ENCODE measurements at regions not wholly inside any gene's neighbourhood (a gene's known extent, or its start where the extent isn't known, plus 50 kb on each side); places are given as distances from the start of the nearest gene placed in this dataset.

DNA sequence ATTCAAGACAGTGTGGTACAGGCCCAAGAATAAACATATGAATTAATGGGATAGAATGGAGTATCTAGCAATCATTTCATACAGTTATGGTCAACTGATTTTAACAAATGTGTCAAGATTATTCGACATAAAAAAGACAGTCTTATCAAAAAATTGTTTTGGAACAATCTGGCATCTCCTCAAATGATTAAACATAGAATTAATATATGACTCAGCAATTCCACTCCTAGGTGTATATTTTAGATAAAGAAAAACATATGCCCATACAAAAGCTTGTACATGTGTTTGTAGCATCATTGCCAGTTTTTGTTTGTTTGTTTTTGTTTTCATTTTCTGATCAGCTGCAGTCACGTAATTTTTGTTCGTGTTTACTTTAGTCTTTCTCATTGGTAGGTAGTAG, 1188.3 kb downstream of the BRINP3 start:
- no peak for TF ChIP-seq CTCF (IDR thresholded peaks at IDR 0.05; ENCODE audit: insufficient read depth, low read length, missing control alignments)
- ChIA-PET POLR2A (no interaction called here), CTCF (no interaction called here)
- DNase-seq (ENCODE audit: low read depth, low spot score), result no peak
- no peak overlapping the region for H3K4me3 ChIP-seq (ENCODE audit: low read depth, low read length)

DNA sequence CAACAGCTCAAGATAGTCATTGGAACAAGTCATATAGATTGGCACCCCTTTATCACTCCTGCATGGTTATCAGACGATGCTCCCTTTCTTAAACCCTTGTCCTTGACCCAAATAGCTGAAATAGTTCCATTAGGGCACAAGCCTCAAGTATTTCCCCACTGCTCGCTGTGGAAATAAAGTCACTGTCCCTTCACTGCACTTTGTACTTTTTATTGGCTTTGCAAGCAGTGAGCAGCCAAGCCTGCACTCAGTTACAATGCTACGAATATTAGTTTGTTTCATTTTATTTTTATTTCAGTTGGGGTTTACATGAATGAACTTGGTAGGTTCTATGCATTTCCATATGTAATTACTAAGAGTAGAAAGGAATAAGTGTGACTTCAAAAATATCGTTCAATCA, 1176.4 kb downstream of the BRINP3 start:
- no peak for DNase-seq (ENCODE audit: low read depth, low spot score)
- ChIA-PET POLR2A (no interaction called here), CTCF (no interaction called here)
- H3K4me3 ChIP-seq (ENCODE audit: low read depth, low read length), result no peak overlapping the region
- no peak for TF ChIP-seq CTCF (IDR thresholded peaks at IDR 0.05; ENCODE audit: insufficient read depth, low read length, missing control alignments)

- ChIA-PET POLR2A (no interaction called here), CTCF (no interaction called here)
- no peak overlapping the region for H3K4me3 ChIP-seq (ENCODE audit: low read depth, low read length)
- no peak for TF ChIP-seq CTCF (IDR thresholded peaks at IDR 0.05; ENCODE audit: insufficient read depth, low read length, missing control alignments)
- no peak for DNase-seq (ENCODE audit: low read depth, low spot score)
Measured at GRCh38 chr1:189305279-189305678, 1172.4 kb downstream of the BRINP3 start.

- POLR2A ChIA-PET, result no interaction called here
- no peak for DNase-seq (ENCODE audit: low read depth, low spot score)
Measured at GRCh38 chr1:189311915-189312314, 1165.7 kb downstream of the BRINP3 start.

DNA sequence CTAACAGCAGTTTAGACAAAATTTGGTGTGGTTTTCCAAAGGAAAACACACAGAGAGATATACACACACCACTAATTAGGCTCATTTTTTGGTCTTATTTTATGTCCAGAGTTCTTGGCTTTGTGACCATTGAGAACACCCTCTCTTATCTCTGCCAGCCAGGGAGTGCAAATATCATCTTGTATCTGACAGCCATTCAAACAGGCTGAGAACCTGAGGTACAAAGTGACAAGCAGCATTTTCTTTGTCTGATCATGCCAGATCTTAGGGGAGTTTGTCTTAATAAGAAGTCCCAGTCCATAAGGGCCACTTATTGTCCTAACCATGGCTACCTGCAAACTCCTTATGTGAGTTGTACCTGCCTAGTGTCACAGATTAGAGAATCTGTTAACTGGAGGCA, 1165.2 kb downstream of the BRINP3 start:
- CTCF ChIA-PET, result no interaction called here
- TF ChIP-seq CTCF (IDR thresholded peaks at IDR 0.05; ENCODE audit: insufficient read depth, low read length, missing control alignments), result no peak
- no peak overlapping the region for H3K4me3 ChIP-seq (ENCODE audit: low read depth, low read length)
- no peak for DNase-seq (ENCODE audit: low read depth, low spot score)
- POLR2A ChIA-PET, result no interaction called here

More at GRCh38 chr1:189311915-189312314, 1165.7 kb downstream of the BRINP3 start:
- H3K4me3 ChIP-seq (ENCODE audit: low read depth, low read length), result no peak overlapping the region
- TF ChIP-seq CTCF (IDR thresholded peaks at IDR 0.05; ENCODE audit: insufficient read depth, low read length, missing control alignments), result no peak
- CTCF ChIA-PET, result no interaction called here

GRCh38 chr1:189313488-189313887, 1164.2 kb downstream of the BRINP3 start:
- DNase-seq (ENCODE audit: low read depth, low spot score), result no peak
- ChIA-PET POLR2A (no interaction called here), CTCF (no interaction called here)
- TF ChIP-seq CTCF (IDR thresholded peaks at IDR 0.05; ENCODE audit: insufficient read depth, low read length, missing control alignments), result no peak
- H3K4me3 ChIP-seq (ENCODE audit: low read depth, low read length), result no peak overlapping the region
